NCI-H69 (cell line): ENCODE measurements at regions not wholly inside any gene's neighbourhood (a gene's known extent, or its start where the extent isn't known, plus 50 kb on each side); places are given as distances from the start of the nearest gene placed in this dataset.
A peak's percentile ranks its signal among the peaks of the same experiment; 100 is the strongest.
"Not testable (repeated sequence)": the region's sequence is repeated elsewhere in the genome, so short reads cannot be mapped to it uniquely, and the experiment has no call there.

Experiments
- DNase-seq: peaks from one replicate; lab custom pipeline; 2025; lab: John Stamatoyannopoulos, UW

GRCh38 chr21:15433091-15433490 lies 296.7 kb upstream of the USP25 start:
- DNase-seq: peak; percentile 64

GRCh38 chr21:15434163-15434905 lies 295.4 kb upstream of the USP25 start:
- DNase-seq: no peak

- DNase-seq: no peak
Measured at GRCh38 chr21:15436031-15436430, 293.8 kb upstream of the USP25 start.

GRCh38 chr21:15437883-15438282 lies 291.9 kb upstream of the USP25 start:
- no peak for DNase-seq

- no peak for DNase-seq
Measured at GRCh38 chr21:15439726-15440125, 290.1 kb upstream of the USP25 start.

- DNase-seq: no peak
Measured at GRCh38 chr21:15441060-15441493, 288.7 kb upstream of the USP25 start.

- DNase-seq: no peak
Measured at GRCh38 chr21:15441992-15442391, 287.8 kb upstream of the USP25 start.

- DNase-seq: peak; percentile 60
Measured at GRCh38 chr21:15442743-15443469, 286.9 kb upstream of the USP25 start.

GRCh38 chr21:15443740-15444117 lies 286.1 kb upstream of the USP25 start:
- DNase-seq: no peak

GRCh38 chr21:15444118-15444960 lies 285.4 kb upstream of the USP25 start:
- peak; percentile 44 for DNase-seq

- no peak for DNase-seq
Measured at GRCh38 chr21:15445327-15445726, 284.5 kb upstream of the USP25 start.

- no peak for DNase-seq
Measured at GRCh38 chr21:15446223-15446622, 283.6 kb upstream of the USP25 start.

GRCh38 chr21:15449556-15449955 lies 280.2 kb upstream of the USP25 start:
- DNase-seq: no peak

GRCh38 chr21:15453261-15453660 lies 276.5 kb upstream of the USP25 start:
- DNase-seq: no peak

GRCh38 chr21:15453785-15454184 lies 276.0 kb upstream of the USP25 start:
- DNase-seq: not testable (repeated sequence)

- not testable (repeated sequence) for DNase-seq
Measured at GRCh38 chr21:15454931-15455330, 274.9 kb upstream of the USP25 start.

GRCh38 chr21:15455819-15456462 lies 273.8 kb upstream of the USP25 start:
- DNase-seq: no peak

GRCh38 chr21:15457965-15458364 lies 271.8 kb upstream of the USP25 start:
- DNase-seq: no peak

- DNase-seq: no peak
Measured at GRCh38 chr21:15462092-15462491, 267.7 kb upstream of the USP25 start.

- no peak for DNase-seq
Measured at GRCh38 chr21:15466329-15466728, 263.5 kb upstream of the USP25 start.

- DNase-seq: no peak
Measured at GRCh38 chr21:15468368-15468767, 261.4 kb upstream of the USP25 start.
